ENCODE measurements at regions not wholly inside any gene's neighbourhood (a gene's known extent, or its start where the extent isn't known, plus 50 kb on each side); places are given as distances from the start of the nearest gene placed in this dataset.

GRCh38 chr18:66428795-66429194, 175.1 kb downstream of the CDH19 start:
- peaks cover 0 to 4% (median 0%) of the 10 kb centered on the region in 8 donors for H3K9me3 ChIP-seq
- H3K36me3 ChIP-seq = no peaks in the 10 kb centered on the region
- no peak for DNase-seq
- intact Hi-C loops (cut with DNase I; ENCODE audit: low total_unique reads) = no loop called here
- 64 to 91% (median 76%) methylated on average over 1 of the region's 1 CpG for WGBS, 5 donors
- H3K4me3 ChIP-seq = no peak overlapping the region
- H3K4me1 ChIP-seq = no peaks in the 10 kb centered on the region
- no peak overlapping the region for H3K27ac ChIP-seq
- no peaks in the 10 kb centered on the region for H3K27me3 ChIP-seq (replicated peaks in 1 of 7)
- TF ChIP-seq POLR2A (IDR thresholded peaks at IDR 0.05) (no peak), CTCF (IDR thresholded peaks at IDR 0.05 in 8 of 11, conservative IDR thresholded peaks at IDR 0.05 in 3 of 11) (no peak), POLR2AphosphoS5 (IDR thresholded peaks at IDR 0.05) (no peak)

- Histone ChIP-seq H3K4me3 (no peak overlapping the region), H3K27me3 (replicated peaks in 1 of 7) (no peaks in the 10 kb centered on the region), H3K36me3 (no peaks in the 10 kb centered on the region), H3K9me3 (peaks cover 0 to 12% (median 0%) of the 10 kb centered on the region in 8 donors), H3K4me1 (no peaks in the 10 kb centered on the region), H3K27ac (no peak overlapping the region)
- DNase-seq = no peak
- WGBS, 5 donors = 82 to 93% (median 85%) methylated on average over 5 of the region's 5 CpGs
- intact Hi-C loops (cut with DNase I; ENCODE audit: low total_unique reads) = no loop called here
- no peak for TF ChIP-seq POLR2AphosphoS5 (IDR thresholded peaks at IDR 0.05)
These were observed 184.5 kb downstream of the CDH19 start for GRCh38 chr18:66419400-66419799.

- H3K4me1 ChIP-seq = no peaks in the 10 kb centered on the region
- H3K27me3 ChIP-seq (replicated peaks in 1 of 7) = no peaks in the 10 kb centered on the region
- peaks cover 0 to 12% (median 2%) of the 10 kb centered on the region in 8 donors for H3K9me3 ChIP-seq
- no peak overlapping the region for H3K4me3 ChIP-seq
- intact Hi-C loops (cut with DNase I; ENCODE audit: low total_unique reads) = no loop called here
- WGBS, 5 donors = 66 to 83% (median 75%) methylated on average over 3 of the region's 3 CpGs
- DNase-seq = no peak
- H3K36me3 ChIP-seq = no peaks in the 10 kb centered on the region
- TF ChIP-seq POLR2AphosphoS5 (IDR thresholded peaks at IDR 0.05) (no peak), CTCF (IDR thresholded peaks at IDR 0.05 in 8 of 11, conservative IDR thresholded peaks at IDR 0.05 in 3 of 11) (no peak), POLR2A (IDR thresholded peaks at IDR 0.05) (no peak)
- no peak overlapping the region for H3K27ac ChIP-seq
These were observed 193.2 kb downstream of the CDH19 start for GRCh38 chr18:66410692-66411091.

- WGBS, 5 donors = 87 to 95% (median 94%) methylated on average over 17 to 30 of the region's 30 CpGs
- DNase-seq = peak; percentile 64
These were observed 208.1 kb downstream of the CDH19 start for GRCh38 chr18:66395671-66396218.

More at GRCh38 chr18:66395671-66396218, 208.1 kb downstream of the CDH19 start:
- no peaks in the 10 kb centered on the region for H3K36me3 ChIP-seq
- no peak for TF ChIP-seq CTCF (IDR thresholded peaks at IDR 0.05 in 8 of 11, conservative IDR thresholded peaks at IDR 0.05 in 3 of 11)
- TF ChIP-seq POLR2A (IDR thresholded peaks at IDR 0.05) = no peak
- TF ChIP-seq POLR2AphosphoS5 (IDR thresholded peaks at IDR 0.05) = no peak
- no peaks in the 10 kb centered on the region for H3K4me1 ChIP-seq
- peaks cover 0 to 23% (median 12%) of the 10 kb centered on the region in 8 donors for H3K9me3 ChIP-seq
- H3K27me3 ChIP-seq (replicated peaks in 1 of 7) = no peaks in the 10 kb centered on the region
- intact Hi-C loops (cut with DNase I; ENCODE audit: low total_unique reads) = no loop called here
- no peak overlapping the region for H3K4me3 ChIP-seq
- H3K27ac ChIP-seq = no peak overlapping the region
